HepG2 (cell line): ENCODE measurements at regions not wholly inside any gene's neighbourhood (a gene's known extent, or its start where the extent isn't known, plus 50 kb on each side); places are given as distances from the start of the nearest gene placed in this dataset.
A peak's percentile ranks its signal among the peaks of the same experiment; 100 is the strongest.

Experiments
- ARID5B ChIP-seq: IDR thresholded peaks from 2 replicates; pipeline ENCODE4 v1.4.0; 2020; ENCODE audit warnings: mild to moderate bottlenecking, missing genetic modification reagents
- DDIT3 ChIP-seq: sonication (generic); formaldehyde crosslinking; IDR thresholded peaks from 2 replicates; pipeline ENCODE4 v1.4.0; 2020; ENCODE audit warnings: mild to moderate bottlenecking, missing genetic modification reagents
- ELF3 ChIP-seq: IDR thresholded peaks from 2 replicates; pipeline ENCODE4 v1.6.1; 2016; ENCODE audit warnings: missing genetic modification reagents, missing compliant biosample characterization
- FOXM1 ChIP-seq: sonication (generic); formaldehyde crosslinking; IDR thresholded peaks from 2 replicates; pipeline ENCODE4 v1.5.0; 2020; ENCODE audit warnings: missing genetic modification reagents
- FOXP1 ChIP-seq, 2 experiments: fragments of 450-650 bp in 1 of 2; IDR thresholded peaks; 2 replicates each; pipeline ENCODE4 v1.6.1; 2017 to 2018; ENCODE audit warnings: antibody characterized with exemption in 1 of 2
- HDAC1 ChIP-seq: sonication (generic); formaldehyde crosslinking; IDR thresholded peaks from 2 replicates; pipeline ENCODE4 v1.5.1; 2020; ENCODE audit warnings: mild to moderate bottlenecking, missing genetic modification reagents
- HNF4G ChIP-seq, 2 experiments: sonication (generic) in 1 of 2; formaldehyde crosslinking in 1 of 2; IDR thresholded peaks; 2 replicates each; pipeline versions ENCODE4 v1.4.0 to v1.6.1; 2011 to 2020; ENCODE audit warnings: borderline replicate concordance in 2 of 2, low read depth in 2 of 2, mild to moderate bottlenecking in 2 of 2, low read length in 1 of 2, missing genetic modification reagents in 1 of 2, moderate library complexity in 1 of 2
- JUNB ChIP-seq: sonication (generic); formaldehyde crosslinking; IDR thresholded peaks from 2 replicates; pipeline ENCODE4 v1.8.0; 2022; ENCODE audit warnings: missing genetic modification reagents, mild to moderate bottlenecking, borderline replicate concordance
- PCBP1 ChIP-seq: fragments of 200-400 bp; formaldehyde crosslinking; IDR thresholded peaks from 2 replicates; pipeline ENCODE4 v1.6.1; 2017; ENCODE audit warnings: mild to moderate bottlenecking, low read depth, low read length, borderline replicate concordance
- SOX13 ChIP-seq, 3 experiments: fragments of 450-650 bp in 1 of 3; sonication (generic) in 1 of 3; formaldehyde crosslinking in 1 of 3; IDR thresholded peaks in 2 of 3; conservative IDR thresholded peaks in 1 of 3; 2 replicates each; pipeline versions ENCODE4 v1.5.0 to v1.6.1; 2016 to 2020; ENCODE audit warnings: antibody characterized with exemption in 1 of 3, mild to moderate bottlenecking in 1 of 3, missing compliant biosample characterization in 1 of 3, missing genetic modification reagents in 1 of 3, moderate library complexity in 1 of 3
- SP2 ChIP-seq: sonication (generic); formaldehyde crosslinking; IDR thresholded peaks from 2 replicates; pipeline ENCODE4 v1.5.1; 2020; ENCODE audit warnings: mild to moderate bottlenecking, missing genetic modification reagents
- SRY ChIP-seq: sonication (generic); formaldehyde crosslinking; IDR thresholded peaks from 2 replicates; pipeline ENCODE4 v1.8.0; 2022; ENCODE audit warnings: mild to moderate bottlenecking, missing genetic modification reagents
- THAP9 ChIP-seq: sonication (generic); formaldehyde crosslinking; IDR thresholded peaks from 2 replicates; pipeline ENCODE4; 2020; ENCODE audit warnings: missing genetic modification reagents, mild to moderate bottlenecking, borderline replicate concordance
- ZNF205 ChIP-seq: IDR thresholded peaks from 2 replicates; pipeline ENCODE4 v1.6.1; 2018; ENCODE audit warnings: missing biosample characterization, missing genetic modification reagents
- ZNF224 ChIP-seq: sonication (generic); formaldehyde crosslinking; IDR thresholded peaks from 2 replicates; pipeline ENCODE4 v1.5.0; 2020; ENCODE audit warnings: mild to moderate bottlenecking, missing genetic modification reagents
- ZNF335 ChIP-seq: sonication (generic); formaldehyde crosslinking; IDR thresholded peaks from 2 replicates; pipeline ENCODE4 v1.4.0; 2020; ENCODE audit warnings: missing genetic modification reagents
- ZNF362 ChIP-seq: sonication (generic); formaldehyde crosslinking; IDR thresholded peaks from 2 replicates; pipeline ENCODE4 v1.4.0; 2020; ENCODE audit warnings: missing genetic modification reagents, mild to moderate bottlenecking, borderline replicate concordance
- ZNF441 ChIP-seq: sonication (generic); formaldehyde crosslinking; IDR thresholded peaks from 2 replicates; pipeline ENCODE4 v1.7.0; 2021; ENCODE audit warnings: missing genetic modification reagents, borderline replicate concordance
- ZNF639 ChIP-seq: conservative IDR thresholded peaks from 2 replicates; pipeline ENCODE4 v1.6.1; 2018; ENCODE audit warnings: missing genetic modification reagents

- no peak for TF ChIP-seq ZNF639 (CRISPR knock-in tag)
- no peak for TF ChIP-seq ZNF205
- TF ChIP-seq SOX13 (IDR thresholded peaks at IDR 0.05): no peak
- TF ChIP-seq SOX13 (CRISPR knock-in tag; conservative IDR thresholded peaks at IDR 0.05 in 1 of 2, IDR thresholded peaks at IDR 0.05 in 1 of 2): peak in 1 of 2 experiments; percentile 88; a peak in 2 of 4 replicates
- 0 out of 2 replicates have a peak, but pooled peaks have one; percentile 23 for TF ChIP-seq HNF4G (IDR thresholded peaks at IDR 0.05; ENCODE audit: borderline replicate concordance, low read depth, low read length)
- TF ChIP-seq HNF4G (CRISPR knock-in tag; IDR thresholded peaks at IDR 0.05; ENCODE audit: borderline replicate concordance, low read depth): no peak
- TF ChIP-seq FOXP1 (IDR thresholded peaks at IDR 0.05): no peak
- no peak; the same call in 1 of the 2 replicates for TF ChIP-seq FOXP1 (CRISPR knock-in tag; IDR thresholded peaks at IDR 0.05)
- TF ChIP-seq ZNF362 (CRISPR knock-in tag): peak; percentile 81; the same call in 1 of the 2 replicates
- TF ChIP-seq FOXM1 (CRISPR knock-in tag): no peak
- TF ChIP-seq ARID5B (CRISPR knock-in tag): peak; percentile 65
- TF ChIP-seq ZNF441: no peak
- no peak for TF ChIP-seq JUNB (CRISPR knock-in tag)
- no peak for TF ChIP-seq PCBP1
- TF ChIP-seq HDAC1: no peak
- no peak for TF ChIP-seq ZNF224 (CRISPR knock-in tag)
- no peak for TF ChIP-seq SRY (CRISPR knock-in tag)
- TF ChIP-seq THAP9: no peak
- TF ChIP-seq ELF3 (CRISPR knock-in tag): 0 out of 2 replicates have a peak, but pooled peaks have one; percentile 15
- no peak for TF ChIP-seq ZNF335 (CRISPR knock-in tag)
- no peak for TF ChIP-seq DDIT3 (CRISPR knock-in tag)
- TF ChIP-seq SP2 (CRISPR knock-in tag): no peak
These were observed 200.6 kb upstream of the RBPJ start (continued) for GRCh38 chr4:26120098-26120825.
